ENCODE measurements at regions not wholly inside any gene's neighbourhood (a gene's known extent, or its start where the extent isn't known, plus 50 kb on each side); places are given as distances from the start of the nearest gene placed in this dataset.

DNA sequence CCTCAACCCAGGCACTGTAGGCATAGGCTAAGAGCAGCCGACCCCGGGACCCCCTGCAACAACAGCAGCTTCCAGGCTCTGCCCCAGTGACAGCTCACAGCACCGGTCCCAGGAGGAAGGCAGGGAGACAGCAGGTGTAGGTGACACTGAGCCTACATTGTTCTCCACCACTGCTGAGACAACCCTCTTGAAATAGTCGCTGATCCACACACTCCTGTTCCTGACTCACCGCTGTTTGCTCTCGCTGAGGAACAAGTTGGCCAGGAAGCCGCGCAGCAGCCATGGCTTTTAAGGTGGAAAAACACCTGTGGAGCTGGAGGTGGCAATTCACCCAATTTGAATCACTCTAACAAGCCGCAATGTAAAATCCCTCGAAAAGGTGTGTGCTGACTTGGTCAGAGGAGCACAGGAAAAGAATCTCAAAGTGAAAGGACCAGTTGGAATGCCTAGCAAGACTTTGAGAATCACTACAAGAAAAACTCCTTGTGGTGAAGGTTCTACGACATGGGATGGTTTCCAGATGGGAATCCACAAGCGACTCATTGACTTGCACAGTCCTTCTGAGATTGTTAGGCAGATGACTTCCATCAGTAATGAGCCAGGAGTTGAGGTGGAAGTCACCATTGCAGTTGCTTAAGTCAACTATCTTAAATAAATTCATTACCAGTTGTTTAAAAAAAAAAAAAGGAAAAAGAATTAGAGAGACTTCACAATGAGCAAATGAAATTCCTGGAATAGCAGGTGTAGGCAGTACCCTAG lies 167.5 kb downstream of the ARL4C start:
- Histone ChIP-seq H3K4me1 (no peaks in the 10 kb centered on the region), H3K36me3 (no peaks in the 10 kb centered on the region), H3K4me3 (no peak overlapping the region), H3K9me3 (peaks cover 0 to 3% (median 0%) of the 10 kb centered on the region in 4 donors), H3K27me3 (no peaks in the 10 kb centered on the region), H3K27ac (replicated peaks in 1 of 4) (no peak overlapping the region)
- 84% methylated on average over 11 of the region's 12 CpGs for WGBS
- peak; percentile 42 for DNase-seq (ENCODE audit: extremely low spot score)
- intact Hi-C loops (cut with DNase I): no loop called here
- TF ChIP-seq POLR2AphosphoS5 (IDR thresholded peaks at IDR 0.05): no peak
- TF ChIP-seq EP300 (IDR thresholded peaks at IDR 0.05): no peak
- TF ChIP-seq, protein P1, sequence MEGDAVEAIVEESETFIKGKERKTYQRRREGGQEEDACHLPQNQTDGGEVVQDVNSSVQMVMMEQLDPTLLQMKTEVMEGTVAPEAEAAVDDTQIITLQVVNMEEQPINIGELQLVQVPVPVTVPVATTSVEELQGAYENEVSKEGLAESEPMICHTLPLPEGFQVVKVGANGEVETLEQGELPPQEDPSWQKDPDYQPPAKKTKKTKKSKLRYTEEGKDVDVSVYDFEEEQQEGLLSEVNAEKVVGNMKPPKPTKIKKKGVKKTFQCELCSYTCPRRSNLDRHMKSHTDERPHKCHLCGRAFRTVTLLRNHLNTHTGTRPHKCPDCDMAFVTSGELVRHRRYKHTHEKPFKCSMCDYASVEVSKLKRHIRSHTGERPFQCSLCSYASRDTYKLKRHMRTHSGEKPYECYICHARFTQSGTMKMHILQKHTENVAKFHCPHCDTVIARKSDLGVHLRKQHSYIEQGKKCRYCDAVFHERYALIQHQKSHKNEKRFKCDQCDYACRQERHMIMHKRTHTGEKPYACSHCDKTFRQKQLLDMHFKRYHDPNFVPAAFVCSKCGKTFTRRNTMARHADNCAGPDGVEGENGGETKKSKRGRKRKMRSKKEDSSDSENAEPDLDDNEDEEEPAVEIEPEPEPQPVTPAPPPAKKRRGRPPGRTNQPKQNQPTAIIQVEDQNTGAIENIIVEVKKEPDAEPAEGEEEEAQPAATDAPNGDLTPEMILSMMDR (IDR thresholded peaks at IDR 0.05): no peak
- no peak for TF ChIP-seq POLR2A (IDR thresholded peaks at IDR 0.05; ENCODE audit: low read depth)

DNA sequence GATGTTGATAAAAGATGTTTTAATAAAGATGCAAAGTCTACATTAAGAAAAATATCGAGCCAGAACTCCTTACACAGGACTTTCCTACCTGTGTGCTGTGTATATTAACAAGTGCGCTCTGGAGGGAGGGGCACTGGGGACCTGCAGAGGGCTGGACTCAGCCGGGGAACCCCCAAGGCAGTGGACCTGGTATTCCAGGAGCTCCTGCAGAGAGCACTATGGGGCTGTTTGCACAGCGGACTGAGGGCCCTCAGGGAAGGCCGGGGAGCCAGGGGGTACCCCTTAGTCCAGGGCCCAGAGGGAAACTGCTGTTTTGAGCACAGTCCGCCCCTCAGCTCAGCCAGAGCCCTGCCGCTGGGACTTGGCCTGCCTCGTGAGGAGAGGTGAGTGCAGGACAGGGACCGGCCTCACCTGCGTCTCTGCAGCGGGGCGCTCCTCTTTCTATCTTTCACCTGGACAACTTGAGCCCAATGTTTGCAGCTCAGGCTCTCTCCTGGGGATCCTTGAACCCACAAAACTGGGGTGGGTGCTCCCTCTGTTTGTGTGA lies 168.4 kb downstream of the ARL4C start:
- no peaks in the 10 kb centered on the region for H3K36me3 ChIP-seq
- DNase-seq (ENCODE audit: extremely low spot score): no peak
- 97% methylated on average over 11 of the region's 12 CpGs for WGBS
- no peaks in the 10 kb centered on the region for H3K27me3 ChIP-seq
- no peak overlapping the region for H3K4me3 ChIP-seq
- no peaks in the 10 kb centered on the region for H3K4me1 ChIP-seq
- intact Hi-C loops (cut with DNase I): no loop called here
- TF ChIP-seq EP300 (IDR thresholded peaks at IDR 0.05): no peak
- TF ChIP-seq, protein P1 (IDR thresholded peaks at IDR 0.05): no peak
- TF ChIP-seq POLR2A (IDR thresholded peaks at IDR 0.05; ENCODE audit: low read depth): no peak
- no peak for TF ChIP-seq POLR2AphosphoS5 (IDR thresholded peaks at IDR 0.05)
- H3K9me3 ChIP-seq: peaks cover 0 to 3% (median 0%) of the 10 kb centered on the region in 4 donors
- H3K27ac ChIP-seq (replicated peaks in 1 of 4): no peak overlapping the region

DNA sequence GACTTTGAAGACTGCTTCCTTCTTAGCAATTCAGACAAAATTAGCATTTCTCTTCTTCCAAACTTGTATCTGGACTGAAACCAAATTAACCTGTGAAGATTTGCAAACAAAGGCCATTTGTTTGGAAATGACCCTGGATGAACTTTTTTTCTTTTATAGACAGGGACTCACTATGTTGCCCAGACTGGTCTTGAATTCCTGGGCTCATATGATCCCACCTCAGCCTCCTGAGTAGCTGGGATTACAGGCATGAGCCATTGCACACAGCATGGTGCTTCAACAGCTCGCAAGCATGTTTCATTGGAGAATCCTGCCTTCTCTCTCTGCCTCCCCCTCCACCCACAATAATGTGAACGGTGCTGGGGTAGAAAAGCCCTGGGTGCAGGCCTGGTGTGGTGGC lies 170.2 kb downstream of the ARL4C start:
- 100% methylated on average over 2 of the region's 2 CpGs for WGBS
- peak; percentile 26 for DNase-seq (ENCODE audit: extremely low spot score)
- no peak for TF ChIP-seq POLR2AphosphoS5 (IDR thresholded peaks at IDR 0.05)
- TF ChIP-seq EP300 (IDR thresholded peaks at IDR 0.05): no peak
- TF ChIP-seq POLR2A (IDR thresholded peaks at IDR 0.05; ENCODE audit: low read depth): no peak
- no peak overlapping the region for H3K27ac ChIP-seq (replicated peaks in 1 of 4)
- no peak overlapping the region for H3K4me3 ChIP-seq
- intact Hi-C loops (cut with DNase I): no loop called here
- no peaks in the 10 kb centered on the region for H3K4me1 ChIP-seq
- H3K36me3 ChIP-seq: no peaks in the 10 kb centered on the region
- H3K27me3 ChIP-seq: no peaks in the 10 kb centered on the region
- peaks cover 0 to 3% (median 0%) of the 10 kb centered on the region in 4 donors for H3K9me3 ChIP-seq

DNA sequence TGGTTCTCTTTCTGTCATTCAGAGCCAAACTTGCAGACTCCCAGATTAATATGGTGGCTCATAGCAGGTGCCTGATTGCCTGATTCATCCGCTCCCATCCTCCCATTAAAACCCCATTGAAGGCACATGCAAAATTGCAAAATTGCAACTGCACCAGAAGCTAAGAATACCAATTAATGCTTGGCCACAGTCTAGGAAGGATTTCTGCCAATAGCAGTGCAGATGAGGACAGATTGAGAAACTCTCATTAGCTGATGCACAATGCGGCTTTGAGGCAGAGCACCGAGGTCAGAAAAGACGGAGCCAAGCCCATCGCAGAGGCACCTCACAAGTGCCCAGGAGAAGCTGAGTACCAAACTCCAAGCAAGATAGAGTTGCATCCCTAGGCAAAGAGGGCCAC lies 172.8 kb downstream of the ARL4C start:
- Histone ChIP-seq H3K4me3 (no peak overlapping the region), H3K9me3 (peaks cover 0 to 3% (median 0%) of the 10 kb centered on the region in 4 donors), H3K27me3 (no peaks in the 10 kb centered on the region), H3K4me1 (no peaks in the 10 kb centered on the region), H3K27ac (replicated peaks in 1 of 4) (no peak overlapping the region), H3K36me3 (no peaks in the 10 kb centered on the region)
- no peak for TF ChIP-seq POLR2A (IDR thresholded peaks at IDR 0.05; ENCODE audit: low read depth)
- TF ChIP-seq EP300 (IDR thresholded peaks at IDR 0.05): no peak
- DNase-seq (ENCODE audit: extremely low spot score): peak; percentile 88
- intact Hi-C loops (cut with DNase I): no loop called here
- WGBS: 88% methylated on average over 5 of the region's 5 CpGs

DNA sequence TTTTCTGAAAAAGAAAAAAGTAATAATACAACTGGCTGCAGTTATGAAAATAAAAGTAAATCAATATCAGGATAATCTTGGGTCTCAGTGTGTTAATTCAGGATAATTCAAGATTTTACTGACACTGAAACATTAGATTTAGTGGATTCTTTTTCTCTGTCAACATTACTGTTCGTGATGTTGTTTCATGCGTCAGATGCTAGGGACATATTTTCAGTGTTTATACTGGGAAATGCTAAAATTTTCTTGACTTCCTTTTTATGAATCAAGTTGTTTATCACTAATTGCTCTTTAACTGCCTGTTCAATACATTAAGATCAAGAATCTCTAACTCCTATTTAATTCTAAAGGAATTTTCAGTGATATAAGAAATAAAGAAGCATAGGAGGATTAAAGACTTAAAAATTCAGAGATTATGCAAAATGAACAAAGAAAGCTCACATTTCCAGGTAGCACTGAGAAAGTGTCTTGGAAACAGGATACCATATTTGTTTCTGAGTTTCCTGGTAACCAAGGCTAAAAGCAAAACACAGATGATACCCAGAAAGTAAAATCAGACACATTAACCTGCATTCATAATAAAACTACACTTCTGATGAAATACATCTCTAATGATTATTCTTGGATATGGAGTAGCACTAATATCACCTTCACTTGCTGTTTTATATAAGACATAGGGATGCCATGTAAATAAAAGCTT lies 174.0 kb downstream of the ARL4C start:
- no peak for TF ChIP-seq POLR2AphosphoS5 (IDR thresholded peaks at IDR 0.05)
- no peak for TF ChIP-seq POLR2A (IDR thresholded peaks at IDR 0.05; ENCODE audit: low read depth)
- TF ChIP-seq, protein P1 (IDR thresholded peaks at IDR 0.05): no peak
- H3K9me3 ChIP-seq: peaks cover 0 to 3% (median 0%) of the 10 kb centered on the region in 4 donors
- no peak for DNase-seq (ENCODE audit: extremely low spot score)
- WGBS: 71% methylated on average over 2 of the region's 2 CpGs
- intact Hi-C loops (cut with DNase I): no loop called here
- H3K27me3 ChIP-seq: no peaks in the 10 kb centered on the region
- no peaks in the 10 kb centered on the region for H3K4me1 ChIP-seq
- H3K27ac ChIP-seq (replicated peaks in 1 of 4): no peak overlapping the region
- no peaks in the 10 kb centered on the region for H3K36me3 ChIP-seq
- no peak overlapping the region for H3K4me3 ChIP-seq

Data from esophagus muscularis mucosa (tissue), 4 donors.